ENCODE measurements at regions not wholly inside any gene's neighbourhood (a gene's known extent, or its start where the extent isn't known, plus 50 kb on each side); places are given as distances from the start of the nearest gene placed in this dataset.

DNA sequence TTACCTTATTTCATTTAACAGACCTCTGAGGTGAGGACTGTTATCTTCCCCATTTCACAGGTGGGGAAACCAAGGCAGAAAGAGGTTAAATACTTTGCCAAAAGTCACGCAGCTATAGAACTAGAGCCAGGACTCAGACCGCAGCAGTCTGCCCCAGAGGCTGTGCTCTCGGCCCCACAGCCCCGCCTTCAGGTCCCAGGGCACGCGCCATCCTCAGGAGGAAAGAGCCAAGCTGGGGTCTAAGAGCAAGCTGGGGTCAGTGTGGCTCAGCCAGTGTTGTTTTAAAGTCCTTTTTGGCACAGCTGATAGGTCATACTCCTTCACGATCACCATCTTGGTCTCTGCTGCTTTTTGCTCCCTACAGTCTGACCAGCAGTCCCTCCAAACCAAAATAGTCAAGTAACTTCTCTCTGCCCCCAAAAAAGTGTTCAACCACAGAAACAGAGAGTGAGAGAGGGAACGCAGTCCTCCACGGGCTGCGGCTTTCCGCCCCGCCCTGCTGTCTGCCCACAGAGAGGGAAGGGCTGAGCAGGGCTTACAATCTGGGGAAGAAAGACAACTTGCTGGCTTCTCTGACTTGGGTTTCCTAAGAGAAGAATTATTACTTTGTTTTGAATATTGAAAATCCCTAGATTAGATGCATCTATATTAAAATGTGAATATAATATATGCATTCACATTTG, 137.2 kb upstream of the OPCML start:
- TF ChIP-seq, protein P1, sequence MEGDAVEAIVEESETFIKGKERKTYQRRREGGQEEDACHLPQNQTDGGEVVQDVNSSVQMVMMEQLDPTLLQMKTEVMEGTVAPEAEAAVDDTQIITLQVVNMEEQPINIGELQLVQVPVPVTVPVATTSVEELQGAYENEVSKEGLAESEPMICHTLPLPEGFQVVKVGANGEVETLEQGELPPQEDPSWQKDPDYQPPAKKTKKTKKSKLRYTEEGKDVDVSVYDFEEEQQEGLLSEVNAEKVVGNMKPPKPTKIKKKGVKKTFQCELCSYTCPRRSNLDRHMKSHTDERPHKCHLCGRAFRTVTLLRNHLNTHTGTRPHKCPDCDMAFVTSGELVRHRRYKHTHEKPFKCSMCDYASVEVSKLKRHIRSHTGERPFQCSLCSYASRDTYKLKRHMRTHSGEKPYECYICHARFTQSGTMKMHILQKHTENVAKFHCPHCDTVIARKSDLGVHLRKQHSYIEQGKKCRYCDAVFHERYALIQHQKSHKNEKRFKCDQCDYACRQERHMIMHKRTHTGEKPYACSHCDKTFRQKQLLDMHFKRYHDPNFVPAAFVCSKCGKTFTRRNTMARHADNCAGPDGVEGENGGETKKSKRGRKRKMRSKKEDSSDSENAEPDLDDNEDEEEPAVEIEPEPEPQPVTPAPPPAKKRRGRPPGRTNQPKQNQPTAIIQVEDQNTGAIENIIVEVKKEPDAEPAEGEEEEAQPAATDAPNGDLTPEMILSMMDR (IDR thresholded peaks at IDR 0.05) = no peak
- TF ChIP-seq EZH2phosphoT487 (IDR thresholded peaks at IDR 0.05) = no peak

All from neural progenitor cell (in vitro differentiated cells).